A549 (cell line): ENCODE measurements at regions not wholly inside any gene's neighbourhood (a gene's known extent, or its start where the extent isn't known, plus 50 kb on each side); places are given as distances from the start of the nearest gene placed in this dataset.

Experiments used
- ATAC-seq, 2 experiments: fragments of 200-7000 bp in 1 of 2; fragments of >200 bp in 1 of 2; cut with Nextera tagmentation in 1 of 2; cut with Tn5 transposase in 1 of 2; 3 replicates each; pipeline versions ENCODE4 v1.8.0 to v1.9.1; 2018 to 2020; ENCODE audit warnings: mild to moderate bottlenecking in 1 of 2, moderate library complexity in 1 of 2
- CTCF ChIA-PET: fragments of 300-600 bp; sonication (Branson Sonifier 250); formaldehyde crosslinking; extraction: SDS; loops from one replicate; lab custom pipeline; 2021; ENCODE audit warnings: antibody characterized with exemption, inconsistent platforms; lab: Yijun Ruan, JAX
- POLR2A ChIA-PET: fragments of 350-600 bp; formaldehyde crosslinking; extraction: SDS; loops from one replicate; lab custom pipeline; 2021; ENCODE audit warnings: antibody characterized with exemption, inconsistent platforms; lab: Yijun Ruan, JAX
- DNase-seq, 2 experiments: peaks; one replicate each; pipeline versions ENCODE4 v3.0.0 to v3.0.0-alpha.2; 2011 to 2016; ENCODE audit warnings: low read depth in 1 of 2, low spot score in 1 of 2
- FAIRE-seq: peaks from 2 replicates; lab custom pipeline; 2011; peaks lifted over from hg19 to GRCh38; lab: Jason Lieb, UNC
- H3K27ac ChIP-seq, 2 experiments: fragments of >200 bp; sonication (Bioruptor Twin); formaldehyde crosslinking; 3 replicates each; pipeline ENCODE4 v1.5.1; 2016 to 2017
- H3K4me1 ChIP-seq: fragments of >200 bp; sonication (Bioruptor Twin); formaldehyde crosslinking; 3 replicates; pipeline ENCODE4 v1.6.1; 2016
- H3K4me2 ChIP-seq: fragments of >200 bp; sonication (Bioruptor Twin); formaldehyde crosslinking; 3 replicates; pipeline ENCODE4 v1.6.1; 2016
- H3K4me3 ChIP-seq: fragments of >200 bp; sonication (Bioruptor Twin); formaldehyde crosslinking; 3 replicates; pipeline ENCODE4 v1.5.1; 2016
- H3K9me3 ChIP-seq: fragments of >200 bp; sonication (Bioruptor Twin); formaldehyde crosslinking; 3 replicates; pipeline ENCODE4 v1.6.1; 2016
- BHLHE40 ChIP-seq: IDR thresholded peaks from 2 replicates; pipeline ENCODE4 v1.6.1; 2012; ENCODE audit warnings: low read depth, low read length, inconsistent platforms
- CBX8 ChIP-seq: fragments of 200-600 bp; sonication (generic); IDR thresholded peaks from 2 replicates; pipeline ENCODE4 v1.6.1; 2016
- CEBPB ChIP-seq, 2 experiments: fragments of >200 bp in 1 of 2; sonication (Bioruptor Twin) in 1 of 2; formaldehyde crosslinking in 1 of 2; IDR thresholded peaks; 2 replicates each; pipeline ENCODE4 v1.6.1; 2012 to 2016
- EP300 ChIP-seq, 2 experiments: fragments of >200 bp; sonication (Bioruptor Twin); formaldehyde crosslinking; IDR thresholded peaks; 2 replicates in 1 of 2; 3 replicates in 1 of 2; pipeline ENCODE4 v1.6.1; 2016 to 2017
- ESRRA ChIP-seq: fragments of 150-350 bp; IDR thresholded peaks from 2 replicates; pipeline ENCODE4 v1.6.1; 2014; ENCODE audit warnings: mild to moderate bottlenecking, low read length, borderline replicate concordance
- FOSB ChIP-seq: fragments of 250-450 bp; sonication (Bioruptor Pico); IDR thresholded peaks from 2 replicates; pipeline ENCODE4 v1.5.0; 2020; ENCODE audit warnings: mild to moderate bottlenecking, moderate library complexity
- HOXB13 ChIP-seq: fragments of 250-450 bp; sonication (Bioruptor Pico); IDR thresholded peaks from 2 replicates; pipeline ENCODE4 v1.5.0; 2020; ENCODE audit warnings: low read depth, mild to moderate bottlenecking, moderate library complexity
- HOXB5 ChIP-seq: fragments of 250-450 bp; sonication (Bioruptor Pico); IDR thresholded peaks from 2 replicates; pipeline ENCODE4 v1.5.0; 2020; ENCODE audit warnings: mild to moderate bottlenecking, moderate library complexity
- JUN ChIP-seq, 2 experiments: fragments of >200 bp; sonication (Bioruptor Twin); formaldehyde crosslinking; IDR thresholded peaks; 2 replicates in 1 of 2; 3 replicates in 1 of 2; pipeline ENCODE4 v1.6.1; 2016 to 2017
- KDM1A ChIP-seq: fragments of 200-600 bp; sonication (generic); IDR thresholded peaks from 2 replicates; pipeline ENCODE4 v1.6.1; 2016; ENCODE audit warnings: low read depth, mild to moderate bottlenecking
- MAFK ChIP-seq: fragments of 450-650 bp; IDR thresholded peaks from 2 replicates; pipeline ENCODE4 v1.6.1; 2014; ENCODE audit not compliant: partially characterized antibody
- MYC ChIP-seq: IDR thresholded peaks from 2 replicates; pipeline ENCODE4 v1.6.1; 2012; ENCODE audit warnings: mild to moderate bottlenecking, inconsistent platforms, low read length, improper control_type of control experiment, borderline replicate concordance
- POLR2A ChIP-seq: IDR thresholded peaks from 2 replicates; pipeline ENCODE4 v1.6.1; 2012; ENCODE audit warnings: mild to moderate bottlenecking, low read length
- POLR2AphosphoS2 ChIP-seq: conservative IDR thresholded peaks from 2 replicates; pipeline ENCODE4 v1.6.1; 2012; ENCODE audit warnings: low read length, improper control_type of control experiment, inconsistent platforms
- RAD21 ChIP-seq, 2 experiments: fragments of >200 bp in 1 of 2; sonication (Bioruptor Twin) in 1 of 2; formaldehyde crosslinking in 1 of 2; IDR thresholded peaks in 1 of 2; conservative IDR thresholded peaks in 1 of 2; 2 replicates in 1 of 2; 3 replicates in 1 of 2; pipeline ENCODE4 v1.6.1; 2012 to 2018; ENCODE audit warnings: inconsistent platforms in 1 of 2
- RCOR1 ChIP-seq: fragments of 150-350 bp; IDR thresholded peaks from 2 replicates; pipeline ENCODE4 v1.6.1; 2014; ENCODE audit warnings: antibody characterized with exemption, low read length, low read depth
- RFX5 ChIP-seq: fragments of 450-650 bp; IDR thresholded peaks from 2 replicates; pipeline ENCODE4 v1.7.1; 2014; ENCODE audit warnings: antibody characterized with exemption, mild to moderate bottlenecking, moderate library complexity
- RNF2 ChIP-seq: fragments of 200-600 bp; sonication (generic); IDR thresholded peaks from 2 replicates; pipeline ENCODE4 v1.6.1; 2016; ENCODE audit warnings: low read depth, mild to moderate bottlenecking, antibody characterized with exemption, moderate library complexity, borderline replicate concordance
- SMC3 ChIP-seq: fragments of >200 bp; sonication (Bioruptor Twin); formaldehyde crosslinking; IDR thresholded peaks from 3 replicates; pipeline ENCODE4 v1.6.1; 2018; ENCODE audit warnings: inconsistent platforms
- SREBF2 ChIP-seq: fragments of 450-650 bp; IDR thresholded peaks from 2 replicates; pipeline ENCODE4 v1.6.1; 2014; ENCODE audit warnings: mild to moderate bottlenecking, moderate library complexity
- TFCP2L1 ChIP-seq: fragments of 250-450 bp; sonication (Bioruptor Pico); IDR thresholded peaks from 2 replicates; pipeline ENCODE4 v1.5.0; 2021; ENCODE audit warnings: mild to moderate bottlenecking
- TP53 ChIP-seq: fragments of 250-450 bp; sonication (Bioruptor Pico); IDR thresholded peaks from 2 replicates; pipeline ENCODE4 v1.5.0; 2021; ENCODE audit warnings: mild to moderate bottlenecking, moderate library complexity
- ZC3H11A ChIP-seq: fragments of 450-650 bp; IDR thresholded peaks from 2 replicates; pipeline ENCODE4 v1.6.1; 2014; ENCODE audit warnings: antibody characterized with exemption, mild to moderate bottlenecking
- ZSCAN20 ChIP-seq: fragments of 250-450 bp; sonication (Bioruptor Pico); IDR thresholded peaks from 2 replicates; pipeline ENCODE4 v1.8.0; 2022; ENCODE audit warnings: mild to moderate bottlenecking, moderate library complexity
- WGBS: methylation state at CpG from one replicate; pipeline ENCODE4 v1.1.6; 2017; ENCODE audit errors: missing lambda C conversion rate; 5-methylcytosine and 5-hydroxymethylcytosine counted together
- TF ChIP-seq, protein P1 (sequence below): fragments of >200 bp; sonication (Bioruptor Twin); formaldehyde crosslinking; IDR thresholded peaks from 2 replicates; pipeline ENCODE4 v1.6.1; 2016
- TF ChIP-seq, protein P2 (sequence below): fragments of 450-650 bp; IDR thresholded peaks from 2 replicates; pipeline ENCODE4 v1.6.1; 2014; ENCODE audit warnings: antibody characterized with exemption
- TF ChIP-seq, protein P3 (sequence below): IDR thresholded peaks from 2 replicates; pipeline ENCODE4 v1.6.1; 2012
- TF ChIP-seq, protein P4 (sequence below): fragments of >200 bp; sonication (Bioruptor Twin); formaldehyde crosslinking; IDR thresholded peaks from 3 replicates; pipeline ENCODE4 v1.6.1; 2016

DNA sequence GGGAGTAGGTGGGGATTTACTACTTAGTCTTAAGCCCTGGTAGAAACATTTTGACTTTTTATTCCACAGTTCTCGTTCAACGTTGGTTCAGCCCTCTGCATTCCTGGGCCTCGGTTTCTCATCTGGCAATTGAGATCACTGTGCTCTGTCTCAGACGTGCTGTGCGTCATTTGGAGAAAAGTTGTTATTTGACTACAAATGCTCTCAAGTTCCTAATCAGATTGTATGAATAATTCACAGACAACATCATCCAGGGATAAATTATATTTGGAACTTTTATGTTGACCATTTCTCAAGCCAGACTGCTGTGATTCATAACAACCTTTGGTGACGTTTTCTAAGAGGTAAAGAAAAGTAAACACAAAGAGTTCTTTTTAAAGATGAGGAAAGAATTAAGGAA lies 69.2 kb downstream of the BLID start:
- DNase-seq = no peak
- no peak overlapping the region for H3K4me2 ChIP-seq
- FAIRE-seq = no peak
- H3K9me3 ChIP-seq = no peaks in the 10 kb centered on the region
- ChIA-PET CTCF (no interaction called here), POLR2A (no interaction called here)
- TF ChIP-seq, protein P1, sequence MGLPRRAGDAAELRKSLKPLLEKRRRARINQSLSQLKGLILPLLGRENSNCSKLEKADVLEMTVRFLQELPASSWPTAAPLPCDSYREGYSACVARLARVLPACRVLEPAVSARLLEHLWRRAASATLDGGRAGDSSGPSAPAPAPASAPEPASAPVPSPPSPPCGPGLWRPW = no peak
- no peak for TF ChIP-seq EP300 (IDR thresholded peaks at IDR 0.05)
- TF ChIP-seq SMC3 = no peak
- TF ChIP-seq, protein P2, sequence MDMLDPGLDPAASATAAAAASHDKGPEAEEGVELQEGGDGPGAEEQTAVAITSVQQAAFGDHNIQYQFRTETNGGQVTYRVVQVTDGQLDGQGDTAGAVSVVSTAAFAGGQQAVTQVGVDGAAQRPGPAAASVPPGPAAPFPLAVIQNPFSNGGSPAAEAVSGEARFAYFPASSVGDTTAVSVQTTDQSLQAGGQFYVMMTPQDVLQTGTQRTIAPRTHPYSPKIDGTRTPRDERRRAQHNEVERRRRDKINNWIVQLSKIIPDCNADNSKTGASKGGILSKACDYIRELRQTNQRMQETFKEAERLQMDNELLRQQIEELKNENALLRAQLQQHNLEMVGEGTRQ = no peak
- no peak for TF ChIP-seq RAD21 (conservative IDR thresholded peaks at IDR 0.05 in 1 of 2, IDR thresholded peaks at IDR 0.05 in 1 of 2)
- no peak for TF ChIP-seq RCOR1
- TF ChIP-seq POLR2AphosphoS2 = no peak
- TF ChIP-seq, protein P3, sequence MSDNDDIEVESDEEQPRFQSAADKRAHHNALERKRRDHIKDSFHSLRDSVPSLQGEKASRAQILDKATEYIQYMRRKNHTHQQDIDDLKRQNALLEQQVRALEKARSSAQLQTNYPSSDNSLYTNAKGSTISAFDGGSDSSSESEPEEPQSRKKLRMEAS = no peak
- TF ChIP-seq JUN (IDR thresholded peaks at IDR 0.05) = no peak
- no peak for TF ChIP-seq FOSB (CRISPR knock-in tag)
- no peak for TF ChIP-seq KDM1A
- TF ChIP-seq RNF2 = no peak
- TF ChIP-seq, protein P4, sequence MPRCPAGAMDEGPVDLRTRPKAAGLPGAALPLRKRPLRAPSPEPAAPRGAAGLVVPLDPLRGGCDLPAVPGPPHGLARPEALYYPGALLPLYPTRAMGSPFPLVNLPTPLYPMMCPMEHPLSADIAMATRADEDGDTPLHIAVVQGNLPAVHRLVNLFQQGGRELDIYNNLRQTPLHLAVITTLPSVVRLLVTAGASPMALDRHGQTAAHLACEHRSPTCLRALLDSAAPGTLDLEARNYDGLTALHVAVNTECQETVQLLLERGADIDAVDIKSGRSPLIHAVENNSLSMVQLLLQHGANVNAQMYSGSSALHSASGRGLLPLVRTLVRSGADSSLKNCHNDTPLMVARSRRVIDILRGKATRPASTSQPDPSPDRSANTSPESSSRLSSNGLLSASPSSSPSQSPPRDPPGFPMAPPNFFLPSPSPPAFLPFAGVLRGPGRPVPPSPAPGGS = no peak
- no peak for TF ChIP-seq HOXB13
- TF ChIP-seq SREBF2 = no peak
- TF ChIP-seq ZSCAN20 (CRISPR knock-in tag) = no peak
- TF ChIP-seq MYC = no peak
- TF ChIP-seq HOXB5 (CRISPR knock-in tag) = no peak
- no peak for TF ChIP-seq ESRRA
- no peak for TF ChIP-seq TP53 (CRISPR knock-in tag)
- no peaks in the 10 kb centered on the region for H3K4me1 ChIP-seq
- no peak overlapping the region for H3K27ac ChIP-seq
- no peak overlapping the region for H3K4me3 ChIP-seq
- WGBS = 58% methylated on average over 6 of the region's 6 CpGs
- ATAC-seq = no peak

DNA sequence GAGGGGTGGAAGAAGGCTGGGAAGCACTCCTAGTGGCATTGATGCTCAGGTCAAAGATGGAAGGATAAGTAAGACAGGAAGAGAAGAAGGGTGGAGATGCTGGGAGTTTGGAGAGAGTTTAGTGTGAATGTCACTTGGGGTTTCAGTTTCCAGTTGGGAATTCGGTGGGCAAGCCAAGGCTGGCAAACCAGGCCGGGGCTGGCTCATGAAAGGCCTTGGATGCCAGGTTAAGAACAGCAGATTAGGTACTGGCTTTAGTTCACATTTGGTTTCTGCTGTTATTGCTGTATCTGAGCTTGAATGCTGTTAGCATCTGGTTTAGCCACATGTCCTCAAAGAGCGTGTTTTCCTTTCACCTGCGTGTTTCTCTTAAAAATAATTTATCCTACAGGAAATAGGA lies 69.6 kb downstream of the BLID start:
- no peak for TF ChIP-seq BHLHE40
- no peak for TF ChIP-seq JUN (IDR thresholded peaks at IDR 0.05)
- TF ChIP-seq CBX8 = no peak
- no peak for TF ChIP-seq TFCP2L1
- TF ChIP-seq CEBPB (IDR thresholded peaks at IDR 0.05) = no peak
- TF ChIP-seq, protein P1 = no peak
- no peak for TF ChIP-seq POLR2A
- TF ChIP-seq RFX5 = no peak
- no peak for TF ChIP-seq KDM1A
- TF ChIP-seq RNF2 = no peak
- TF ChIP-seq ZC3H11A = no peak
- TF ChIP-seq, protein P2 = no peak
- TF ChIP-seq MAFK = no peak
- FAIRE-seq = no peak
- CTCF ChIA-PET = no interaction called here
- 72% methylated on average over 4 of the region's 4 CpGs for WGBS
- no peaks in the 10 kb centered on the region for H3K9me3 ChIP-seq
- H3K27ac ChIP-seq = no peak overlapping the region
- no peak for ATAC-seq
- H3K4me3 ChIP-seq = no peak overlapping the region
- H3K4me2 ChIP-seq = no peak overlapping the region
- no peaks in the 10 kb centered on the region for H3K4me1 ChIP-seq
- no peak for DNase-seq
- POLR2A ChIA-PET = no interaction called here
